Stimulated activated CD8-positive, alpha-beta memory T cell treated with anti-CD3 and anti-CD28 coated beads, Interleukin-12 subunit alpha, Interleukin-12 subunit beta, amount 100 ng/mL, for 24 hours (primary cell): ENCODE measurements at regions not wholly inside any gene's neighbourhood (a gene's known extent, or its start where the extent isn't known, plus 50 kb on each side); places are given as distances from the start of the nearest gene placed in this dataset.
A peak's percentile ranks its signal among the peaks of the same experiment; 100 is the strongest.

Experiments used
- DNase-seq: peaks from one replicate; pipeline ENCODE4 v3.0.0-alpha.2; 2020; ENCODE audit errors: extremely low read depth

- DNase-seq, result no peak
Observed at GRCh38 chr2:213202011-213202410, 50.6 kb upstream of the IKZF2 start.

DNA sequence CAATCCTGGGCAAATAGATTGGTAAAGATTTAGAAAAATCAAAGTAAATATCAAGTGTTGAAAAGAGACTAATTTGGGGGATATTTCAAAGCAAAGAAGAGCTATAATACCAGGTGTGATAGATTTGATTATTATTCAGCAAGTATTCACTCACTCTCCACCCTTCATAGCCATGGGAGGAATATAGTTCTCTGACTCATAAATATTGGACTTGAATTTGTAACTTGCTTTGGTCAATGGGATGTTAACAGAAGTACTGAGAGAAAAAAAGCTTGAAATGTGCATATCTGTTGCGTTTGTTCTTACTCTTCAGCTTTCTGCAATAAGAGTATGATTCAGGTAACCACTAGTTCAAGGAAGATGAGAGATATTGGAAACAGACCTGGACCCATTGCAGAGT, 54.5 kb upstream of the IKZF2 start:
- DNase-seq, result no peak

- DNase-seq, result no peak
Observed at GRCh38 chr2:213213186-213213585, 61.8 kb upstream of the IKZF2 start.

DNA sequence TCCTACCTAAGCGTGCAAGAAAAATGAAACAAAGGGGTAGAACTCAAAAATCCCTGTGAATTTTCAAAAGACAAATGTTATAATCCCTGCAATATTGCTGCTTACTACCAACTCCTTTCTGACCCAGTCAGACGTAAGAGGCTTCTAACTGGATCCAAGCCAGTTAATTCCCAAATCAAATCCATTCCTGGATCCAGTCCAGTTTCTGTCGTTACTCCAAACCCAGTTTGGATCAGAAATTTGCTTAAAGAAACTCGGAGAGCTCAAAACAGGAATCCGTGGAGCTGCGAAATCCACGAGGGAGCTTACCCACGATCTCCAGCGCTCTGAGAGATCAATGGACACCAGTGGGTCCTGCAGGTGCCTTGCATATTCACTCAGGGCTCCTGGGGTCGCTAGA, 62.8 kb upstream of the IKZF2 start:
- DNase-seq, result no peak

GRCh38 chr2:213216461-213216860, 65.0 kb upstream of the IKZF2 start:
- no peak for DNase-seq

GRCh38 chr2:213219816-213220215, 64.4 kb upstream of the SPAG16 start:
- no peak for DNase-seq

GRCh38 chr2:213220967-213221603, 63.2 kb upstream of the SPAG16 start:
- DNase-seq, result no peak

GRCh38 chr2:213221957-213222356, 62.3 kb upstream of the SPAG16 start:
- DNase-seq, result no peak

GRCh38 chr2:213224366-213224765, 59.9 kb upstream of the SPAG16 start:
- no peak for DNase-seq

DNA sequence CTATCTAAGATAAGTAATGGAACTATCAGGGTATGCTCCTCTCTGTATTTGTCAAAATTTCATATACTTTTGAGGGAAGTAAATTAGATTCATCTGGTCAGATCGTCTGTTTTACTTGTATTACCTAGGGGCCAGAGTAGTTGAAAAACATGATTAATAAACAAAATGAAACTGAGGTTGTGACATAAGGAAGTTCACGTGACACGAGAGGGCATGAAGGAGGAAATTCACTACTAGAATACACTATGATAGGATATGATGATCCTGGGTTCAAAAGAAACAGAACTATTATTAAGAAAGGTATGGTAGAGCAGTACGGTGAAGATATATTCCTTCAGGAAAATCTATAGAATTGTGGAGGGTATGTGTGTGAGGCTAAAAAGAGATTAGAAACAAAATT, 58.4 kb upstream of the SPAG16 start:
- DNase-seq, result no peak

DNA sequence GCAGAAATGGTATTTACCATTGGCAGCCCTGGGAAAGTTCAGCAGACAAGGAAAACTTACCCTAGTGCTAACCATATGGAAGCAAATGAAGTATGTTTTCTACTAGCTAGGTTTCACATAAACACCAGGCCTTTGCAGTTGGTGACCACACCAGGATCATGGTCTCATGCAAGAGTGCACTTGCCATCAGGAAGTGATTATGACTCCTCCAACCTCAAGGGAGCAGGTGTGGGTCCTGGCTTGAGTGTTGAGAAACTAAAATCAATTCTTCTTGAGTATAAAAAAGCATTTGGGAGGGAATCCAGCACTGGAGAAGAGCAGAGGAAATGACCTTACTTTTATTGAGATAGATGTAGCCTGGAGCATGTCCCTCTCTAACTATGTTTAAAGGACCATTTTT, 56.8 kb upstream of the SPAG16 start:
- no peak for DNase-seq

DNA sequence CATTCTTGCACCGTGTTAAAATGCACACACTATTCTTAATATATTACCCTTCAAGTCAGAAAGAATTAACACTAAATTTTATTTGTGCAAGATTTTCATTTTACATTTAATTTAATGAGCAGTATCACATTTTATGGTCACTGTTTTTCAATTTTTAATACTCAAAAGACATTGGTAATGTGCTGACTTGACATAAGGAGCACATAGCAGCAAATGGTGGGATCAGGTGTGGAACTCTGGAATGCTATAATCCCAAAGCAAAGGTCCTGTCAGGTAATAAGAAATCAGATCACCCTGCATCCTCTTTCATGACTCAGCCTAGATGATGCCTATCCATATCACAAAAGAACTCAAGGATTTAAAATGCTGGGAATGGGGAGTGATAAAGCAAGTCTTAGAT, 55.6 kb upstream of the SPAG16 start:
- no peak for DNase-seq

GRCh38 chr2:213229814-213230213, 54.5 kb upstream of the SPAG16 start:
- no peak for DNase-seq

- DNase-seq, result no peak
Observed at GRCh38 chr2:213231966-213232365, 52.3 kb upstream of the SPAG16 start.

- peak; percentile 7 for DNase-seq
Observed at GRCh38 chr2:213232649-213233437, 51.4 kb upstream of the SPAG16 start.

DNA sequence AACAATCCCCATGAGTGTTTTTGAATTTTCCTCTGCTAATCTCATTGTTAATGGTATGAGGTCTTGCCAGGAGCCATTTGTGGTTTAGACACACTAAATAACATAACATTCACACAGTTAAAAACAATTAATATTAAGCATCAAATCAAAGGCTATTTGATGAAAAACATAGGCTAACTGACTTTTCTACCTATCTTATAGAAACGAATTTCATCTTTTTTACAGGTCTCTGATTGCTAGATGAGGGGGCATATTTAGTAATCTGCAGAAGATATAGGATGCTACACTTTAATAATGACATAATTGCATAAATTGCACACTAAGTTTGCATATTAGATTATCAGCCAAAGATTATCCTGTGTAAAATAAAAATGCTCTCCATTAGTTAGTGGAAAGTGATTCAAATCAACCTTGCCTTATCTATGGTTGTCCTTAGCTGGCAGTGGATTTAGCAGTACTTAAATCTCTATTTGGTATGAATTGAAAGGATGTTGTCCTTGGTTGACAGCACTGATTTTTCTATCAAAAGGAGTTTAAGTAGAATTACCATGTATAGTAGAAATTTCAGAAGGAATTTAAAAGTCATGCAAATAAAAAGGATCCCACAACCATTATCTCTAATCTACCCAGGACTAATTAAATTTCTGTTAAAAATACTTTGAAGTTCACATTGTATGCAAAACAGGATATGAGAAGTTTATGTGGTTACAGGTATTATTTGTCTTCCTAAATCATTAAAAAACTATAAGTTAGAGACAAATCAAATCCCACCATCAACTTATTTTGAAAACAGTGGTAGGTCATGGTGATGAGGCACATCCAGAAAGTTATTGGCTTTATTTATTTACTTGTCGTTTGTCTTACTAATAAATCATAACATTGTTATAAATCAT, 50.6 kb upstream of the SPAG16 start:
- DNase-seq, result no peak
